ENCODE measurements at regions not wholly inside any gene's neighbourhood (a gene's known extent, or its start where the extent isn't known, plus 50 kb on each side); places are given as distances from the start of the nearest gene placed in this dataset.

DNA sequence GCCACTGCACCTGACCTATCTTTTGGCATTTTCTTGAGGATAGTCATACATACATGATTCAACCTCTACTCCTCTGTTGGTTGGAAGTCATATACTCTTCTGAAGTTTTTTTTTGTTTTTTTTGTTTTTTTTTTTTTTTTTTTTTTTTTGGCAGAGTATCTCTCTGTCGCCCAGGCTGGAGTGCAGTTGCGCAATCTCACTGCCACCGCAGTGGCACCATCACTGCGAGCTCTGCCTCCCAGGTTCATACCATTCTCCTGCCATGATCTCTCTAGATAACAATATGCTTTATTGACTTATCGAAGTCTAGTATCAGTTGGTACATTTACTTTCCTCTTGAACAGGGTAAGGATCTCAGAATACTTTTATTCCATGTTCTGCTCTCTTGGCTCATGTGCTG, 224.2 kb upstream of the WSCD1 start:
- ChIA-PET POLR2A (ENCODE audit: unreplicated experiment) (no interaction called here), CTCF (no interaction called here)
- BruUV-seq (replicated peaks), result no TSS peak
- Histone ChIP-seq H3K79me1 (ENCODE audit: low read depth in 1 of 2, low read length in 2 of 2) (no peaks in the 10 kb centered on the region), H2AK9ac (replicated peaks; ENCODE audit: low read depth, low read length, poor library complexity) (no peak overlapping the region), H3K9me1 (ENCODE audit: insufficient read depth, low read length) (no peaks in the 10 kb centered on the region), H2BK120ac (ENCODE audit: low read depth, low read length) (no peak overlapping the region), H4K20me1 (ENCODE audit: insufficient read depth, low read length) (no peaks in the 10 kb centered on the region), H2AFZ (replicated peaks; ENCODE audit: low read length, poor library complexity) (no peak overlapping the region), H2BK20ac (ENCODE audit: low read depth, low read length) (no peak overlapping the region), H3K4me2 (ENCODE audit: low read depth, low read length) (no peak overlapping the region), H4K8ac (ENCODE audit: low read depth in 2 of 2, low read length in 2 of 2) (no peak overlapping the region), H3K4me3 (ENCODE audit: insufficient read depth, low read depth, low read length) (no peak overlapping the region), H3K27ac (ENCODE audit: insufficient read depth, low read length) (no peak overlapping the region), H4K91ac (ENCODE audit: insufficient read depth, low read depth, low read length) (no peak overlapping the region), H3K4me1 (ENCODE audit: control insufficient read depth, insufficient read depth, low read length) (no peaks in the 10 kb centered on the region), H3K14ac (replicated peaks; ENCODE audit: low read depth, low read length) (no peak overlapping the region), H3K9ac (ENCODE audit: low read depth, low read length) (no peak overlapping the region), H3K18ac (ENCODE audit: low read depth, low read length) (no peak overlapping the region), H2BK15ac (ENCODE audit: low read depth, low read length) (no peak overlapping the region), H3K9me3 (ENCODE audit: control insufficient read depth, insufficient read depth, low read length) (no peaks in the 10 kb centered on the region), H3K56ac (ENCODE audit: extremely low read depth, insufficient read depth, low read length) (no peak overlapping the region), H2BK5ac (ENCODE audit: low read depth, low read length, poor library complexity, severe bottlenecking) (no peak overlapping the region), H3K23ac (ENCODE audit: low read depth, low read length) (no peak overlapping the region), H3K27me3 (ENCODE audit: control insufficient read depth, insufficient read depth, low read length) (no peaks in the 10 kb centered on the region), H2AK5ac (ENCODE audit: low read depth, low read length) (no peak overlapping the region), H3K4ac (ENCODE audit: low read depth, low read length) (no peak overlapping the region), H3K36me3 (ENCODE audit: control insufficient read depth, insufficient read depth, low read length) (no peaks in the 10 kb centered on the region), H4K5ac (ENCODE audit: low read depth, low read length) (no peak overlapping the region)
- DNase-seq (no peak), ATAC-seq (ENCODE audit: low read depth) (no peak)
- intact Hi-C loops (cut with micrococcal nuclease) (no loop called here), in situ Hi-C loops (cut with MboI; ENCODE audit: low sequenced_read_pairs) (no loop called here), dilution Hi-C loops (cut with HindIII; ENCODE audit: low sequenced_read_pairs, unreplicated experiment) (no loop called here)
- WGBS, 2 experiments (ENCODE audit: extremely low coverage in 2 of 2, insufficient read length in 1 of 2), result 90% methylated on average over 2 of the region's 5 CpGs; no CpG with 5 or more reads in 1 of the 2 experiments
- TF ChIP-seq RAD21 (IDR thresholded peaks at IDR 0.05; ENCODE audit: low read length), result no peak
- TF ChIP-seq CEBPB (IDR thresholded peaks at IDR 0.05; ENCODE audit: low read depth, low read length), result peak; percentile 85
- TF ChIP-seq USF2 (IDR thresholded peaks at IDR 0.05; ENCODE audit: low read depth, low read length), result no peak
